ENCODE measurements at regions not wholly inside any gene's neighbourhood (a gene's known extent, or its start where the extent isn't known, plus 50 kb on each side); places are given as distances from the start of the nearest gene placed in this dataset.
"Not testable (repeated sequence)": the region's sequence is repeated elsewhere in the genome, so short reads cannot be mapped to it uniquely, and the experiment has no call there.

GRCh38 chr3:34634939-34635338 is 836.5 kb downstream of the PDCD6IP start:
- DNase-seq = no peak

GRCh38 chr3:34635352-34635850 is 837.0 kb downstream of the PDCD6IP start:
- no peak for DNase-seq

DNA sequence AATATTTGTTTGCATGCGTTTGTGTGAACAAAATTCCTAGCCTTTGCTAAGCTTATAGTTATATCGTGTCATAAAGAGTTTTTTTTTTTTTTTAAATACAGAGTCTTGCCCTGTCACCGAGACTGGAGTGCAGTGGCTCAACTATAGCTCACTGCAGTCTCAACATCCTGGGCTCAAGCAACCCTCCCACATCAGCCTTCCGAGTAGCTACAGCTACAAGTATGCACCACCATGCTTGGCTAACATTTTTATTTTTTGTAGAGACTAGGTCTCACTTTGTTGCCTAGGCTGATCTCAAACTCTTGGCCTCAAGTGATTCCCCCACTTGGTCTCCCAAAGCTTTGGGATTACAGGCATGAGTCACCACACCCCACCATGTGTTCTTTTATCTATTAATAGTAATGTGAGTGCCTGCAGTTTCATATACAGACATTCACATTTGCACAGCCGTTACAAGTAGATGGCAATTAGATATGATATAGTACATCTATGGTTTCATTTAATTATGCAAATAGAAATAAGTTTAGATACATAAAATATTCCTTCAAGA is 848.6 kb downstream of the PDCD6IP start:
- no peak for DNase-seq

DNA sequence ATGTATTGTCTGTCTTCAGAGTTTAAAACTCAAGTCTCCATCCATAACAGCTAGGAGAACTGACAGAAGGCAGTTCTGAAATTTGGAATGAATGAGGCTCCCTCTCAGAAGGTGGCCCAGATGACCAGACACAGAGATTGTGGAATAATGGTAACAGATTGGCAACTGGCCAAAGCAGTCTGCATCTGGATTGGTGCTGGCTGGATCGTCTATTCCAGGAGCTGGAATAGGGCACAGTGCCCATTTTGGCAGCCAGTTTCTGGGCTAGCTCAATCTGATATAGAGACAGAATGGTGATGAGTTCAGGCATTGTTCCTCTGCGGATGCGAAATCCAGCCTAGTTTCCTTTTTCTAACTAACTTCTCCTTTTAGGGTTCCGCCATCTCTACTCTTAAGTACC is 851.7 kb downstream of the PDCD6IP start:
- DNase-seq = no peak

DNA sequence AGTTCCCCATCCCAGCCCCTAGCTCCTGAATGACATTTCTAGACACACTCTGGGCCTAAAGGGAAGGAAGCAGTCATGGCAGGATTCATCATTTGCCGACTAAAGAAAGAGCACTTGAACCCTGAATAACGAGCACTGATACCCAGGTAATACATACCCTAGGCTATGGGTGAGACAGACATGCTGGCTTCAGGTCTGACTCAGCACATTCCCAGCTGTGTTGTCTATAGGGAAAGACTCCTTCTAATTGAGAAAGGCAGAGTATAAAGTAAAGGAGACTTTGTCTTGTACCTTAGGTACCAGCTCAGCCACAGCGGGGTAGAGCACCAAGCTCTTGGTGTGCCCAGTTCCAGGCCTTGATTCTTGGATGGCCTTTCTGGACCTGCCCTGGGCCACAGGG is 870.5 kb downstream of the PDCD6IP start:
- DNase-seq = no peak

DNA sequence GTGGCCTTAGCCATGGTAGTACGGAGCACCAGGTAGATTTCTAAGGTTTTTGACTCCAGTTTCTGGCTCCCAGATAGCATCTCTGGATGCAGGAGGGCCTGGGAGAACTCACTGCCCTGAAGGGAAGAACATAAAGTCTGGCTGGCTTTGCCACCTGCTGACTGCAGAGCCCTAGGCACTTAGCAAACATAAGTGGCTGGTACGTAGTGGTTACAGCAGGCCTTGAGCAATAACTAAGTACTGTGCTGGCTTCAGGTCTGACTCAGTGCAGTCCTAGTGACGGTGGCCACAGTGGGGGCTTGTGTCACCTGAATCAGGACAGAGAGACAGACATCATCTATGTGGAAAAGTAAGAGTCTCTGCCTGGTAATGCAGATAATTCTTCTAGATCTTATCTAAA is 871.1 kb downstream of the PDCD6IP start:
- no peak for DNase-seq

DNA sequence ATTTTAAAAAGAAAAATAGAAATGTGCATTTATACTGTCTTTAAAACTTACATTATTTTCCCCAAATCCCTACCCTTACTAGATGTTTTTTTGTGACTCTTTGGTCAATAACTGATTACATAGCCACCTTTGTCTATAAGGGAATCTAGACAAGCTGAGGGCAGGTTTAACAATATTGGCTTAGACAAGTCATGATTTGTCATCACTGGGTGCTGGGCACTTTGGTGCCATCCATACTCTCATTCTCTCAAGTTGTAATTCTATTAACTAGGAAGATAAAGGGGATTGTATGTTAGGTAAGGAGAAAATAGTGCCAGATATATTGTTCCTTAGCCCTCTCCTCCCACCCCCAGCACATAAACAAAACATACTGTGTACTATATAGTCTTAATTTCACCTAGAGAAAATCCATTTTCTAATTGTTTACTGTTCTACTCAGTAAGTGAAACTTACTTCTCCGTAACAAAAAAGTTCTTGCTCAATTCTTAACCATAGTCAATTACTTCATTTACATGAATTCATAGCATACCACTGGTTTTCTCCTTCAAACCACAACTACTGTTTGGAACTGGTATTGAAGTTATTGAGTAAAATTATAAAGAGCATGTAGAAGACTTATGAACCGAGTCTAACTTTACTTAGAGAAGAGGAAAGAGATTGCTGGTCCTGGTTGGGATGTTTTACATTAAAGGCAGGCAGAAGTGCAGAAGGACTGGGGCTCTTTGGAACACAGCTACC is 877.1 kb downstream of the PDCD6IP start:
- DNase-seq = no peak

- DNase-seq = no peak
Observed at GRCh38 chr3:34676436-34676835, 878.0 kb downstream of the PDCD6IP start.

GRCh38 chr3:34678575-34678974 is 880.1 kb downstream of the PDCD6IP start:
- no peak for DNase-seq

DNA sequence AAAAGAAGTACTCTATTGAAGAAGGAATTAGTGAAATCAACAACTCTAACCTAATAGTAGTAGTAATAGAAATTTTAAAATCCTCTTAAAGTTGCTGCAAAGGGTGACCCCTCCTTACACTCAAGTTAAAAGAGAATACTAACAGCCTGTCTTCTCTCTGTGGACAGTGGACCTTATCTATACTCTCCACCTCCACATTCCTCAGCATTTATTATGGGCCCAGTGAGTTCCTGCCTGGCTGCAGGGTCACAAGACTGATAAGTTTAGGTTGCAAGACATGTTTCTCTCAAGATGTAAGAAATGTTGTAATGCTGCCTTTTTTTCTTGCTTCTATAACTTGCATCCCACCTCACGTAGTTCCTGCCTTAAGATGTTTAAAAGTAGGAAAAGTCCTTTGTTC is 880.6 kb downstream of the PDCD6IP start:
- DNase-seq = not testable (repeated sequence)

DNA sequence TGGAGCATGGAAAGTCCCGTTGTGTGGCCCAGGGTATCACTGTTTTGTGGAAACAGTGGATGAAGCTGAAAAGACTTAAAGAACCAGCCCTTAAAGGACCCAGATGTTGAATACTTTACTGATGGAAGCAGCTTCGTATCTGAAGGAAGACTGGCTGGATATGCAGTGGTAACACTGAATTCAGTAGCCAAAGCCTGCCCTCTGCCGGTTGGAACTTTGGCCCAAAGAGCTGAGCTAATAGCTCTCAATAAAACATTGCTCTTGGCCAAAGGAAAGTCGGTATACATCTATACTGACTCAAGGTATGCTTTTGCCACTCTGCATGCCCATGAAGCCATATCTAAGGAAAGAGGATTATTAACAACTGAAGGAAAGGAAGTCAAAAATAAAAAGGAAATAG is 885.4 kb downstream of the PDCD6IP start:
- peak; percentile 19 to 52 for DNase-seq

- no peak for DNase-seq
Observed at GRCh38 chr3:34686541-34686940, 888.1 kb downstream of the PDCD6IP start.

GRCh38 chr3:34687671-34688070 is 889.2 kb downstream of the PDCD6IP start:
- DNase-seq = no peak

- no peak for DNase-seq
Observed at GRCh38 chr3:34696831-34697230, 898.4 kb downstream of the PDCD6IP start.

GRCh38 chr3:34703053-34703452 is 904.6 kb downstream of the PDCD6IP start:
- no peak for DNase-seq

DNA sequence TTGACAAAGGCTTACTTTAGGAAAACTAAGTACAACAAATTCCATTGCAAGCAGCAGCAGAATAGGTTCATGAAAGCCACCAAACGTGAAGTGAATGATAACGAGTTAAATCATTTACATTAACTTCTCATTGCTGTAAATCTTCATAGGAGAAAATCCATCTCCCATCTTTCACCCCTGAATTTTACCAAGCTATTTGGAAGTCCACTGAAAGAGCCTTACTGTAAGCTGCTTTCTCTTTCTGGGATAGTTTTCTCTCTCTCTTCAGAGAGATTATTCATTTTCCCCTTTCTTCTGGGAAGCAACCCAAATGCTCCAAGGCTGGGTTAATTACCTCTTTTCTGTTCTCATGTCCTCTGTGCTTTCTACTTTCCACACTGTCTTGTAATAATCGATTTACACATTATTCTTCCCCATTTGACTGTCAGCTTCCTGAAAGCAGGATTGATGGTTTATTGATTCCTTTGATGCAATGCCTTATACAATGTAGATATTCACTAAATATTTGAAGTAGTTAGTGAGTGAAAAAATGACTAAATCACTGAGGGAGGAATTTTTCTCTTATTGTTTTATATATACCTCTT is 914.3 kb upstream of the ARPP21 start:
- DNase-seq = no peak

DNA sequence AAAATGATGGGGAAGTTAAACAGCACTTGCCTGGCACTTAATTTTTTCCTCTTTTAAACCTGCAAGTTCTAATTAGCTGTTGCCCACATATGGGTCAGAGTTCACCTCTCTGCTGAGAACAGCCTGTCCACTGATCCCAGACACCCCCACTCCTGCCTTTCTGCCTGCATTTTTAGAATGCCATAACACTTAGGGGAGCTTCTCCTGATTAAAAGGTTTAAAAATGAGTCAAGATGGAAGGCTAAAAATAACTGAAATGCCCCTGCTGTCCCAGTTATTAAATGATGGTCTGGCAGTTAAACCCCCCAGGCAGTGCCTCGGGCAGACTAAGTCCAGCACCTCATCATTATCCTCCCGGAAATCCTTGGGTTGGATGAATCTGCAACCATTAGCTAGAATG is 913.6 kb upstream of the ARPP21 start:
- DNase-seq = no peak

DNA sequence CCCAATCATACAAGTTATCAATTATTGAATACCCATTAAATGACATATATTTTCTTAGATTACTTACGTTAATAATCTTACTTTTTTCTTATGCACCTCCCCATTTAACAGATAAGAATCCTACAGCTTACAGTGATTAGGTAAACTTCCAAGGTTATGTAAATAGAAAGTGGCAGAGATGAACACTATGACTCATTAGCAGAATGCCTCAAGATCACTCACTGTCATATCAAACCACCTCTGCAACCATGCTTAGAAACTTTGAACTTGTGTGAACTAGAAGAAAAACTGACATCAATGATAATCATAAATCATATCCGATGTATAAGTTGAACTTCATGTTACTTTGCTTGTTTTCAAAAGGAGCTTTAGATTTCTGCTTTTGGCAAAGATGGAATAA is 911.6 kb upstream of the ARPP21 start:
- no peak for DNase-seq

GRCh38 chr3:34742151-34742550 is 897.2 kb upstream of the ARPP21 start:
- DNase-seq = no peak

DNA sequence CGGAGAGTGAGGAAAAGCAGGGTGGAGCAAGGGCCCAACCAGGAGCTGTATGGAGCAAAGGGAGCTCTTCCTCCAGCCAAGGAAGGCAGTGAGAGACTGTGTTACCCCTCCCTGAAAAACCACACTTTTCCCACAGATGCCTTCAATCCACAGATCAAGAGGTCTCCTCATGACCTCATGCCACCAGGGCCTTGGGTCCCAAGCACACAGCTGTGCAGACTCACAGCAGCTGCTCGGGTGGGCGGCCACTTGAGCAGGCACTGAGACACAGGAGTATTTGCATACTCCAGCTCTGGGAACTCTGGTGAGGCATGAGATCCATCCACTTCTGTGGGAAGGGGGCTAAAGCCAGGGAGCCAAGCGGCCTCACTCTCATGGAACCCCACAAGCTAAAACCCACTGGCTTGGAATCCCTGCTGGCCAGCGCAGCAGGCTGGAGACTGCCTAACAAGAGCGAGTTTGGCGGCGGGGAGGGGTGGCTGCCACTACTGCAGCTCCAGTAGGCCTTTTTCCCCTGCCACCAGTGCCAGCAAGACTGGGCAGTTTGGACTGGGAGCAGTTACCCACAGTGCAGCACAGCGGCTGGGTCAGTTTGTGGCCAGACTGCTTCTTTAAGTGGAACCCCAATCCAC is 880.6 kb upstream of the ARPP21 start:
- no peak for DNase-seq

DNA sequence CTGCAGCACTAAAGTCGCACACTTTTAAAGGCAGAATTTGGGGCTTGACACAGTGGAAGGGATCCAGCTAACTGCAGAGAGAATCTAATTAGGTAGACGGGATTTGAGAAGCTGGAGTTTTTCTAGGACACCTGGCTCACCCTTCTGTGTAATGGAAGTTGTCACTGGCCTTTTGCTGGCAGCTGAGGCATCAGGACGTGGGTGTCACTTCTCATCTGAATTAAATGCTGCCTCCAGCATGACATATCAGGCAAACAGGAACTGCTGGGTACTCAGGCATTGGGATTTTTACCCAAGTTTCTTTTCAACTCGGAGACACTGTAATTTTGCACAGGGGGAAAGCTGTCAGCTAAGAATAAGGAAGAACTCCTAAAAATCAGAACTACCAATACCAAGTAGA is 861.9 kb upstream of the ARPP21 start:
- no peak for DNase-seq

DNA sequence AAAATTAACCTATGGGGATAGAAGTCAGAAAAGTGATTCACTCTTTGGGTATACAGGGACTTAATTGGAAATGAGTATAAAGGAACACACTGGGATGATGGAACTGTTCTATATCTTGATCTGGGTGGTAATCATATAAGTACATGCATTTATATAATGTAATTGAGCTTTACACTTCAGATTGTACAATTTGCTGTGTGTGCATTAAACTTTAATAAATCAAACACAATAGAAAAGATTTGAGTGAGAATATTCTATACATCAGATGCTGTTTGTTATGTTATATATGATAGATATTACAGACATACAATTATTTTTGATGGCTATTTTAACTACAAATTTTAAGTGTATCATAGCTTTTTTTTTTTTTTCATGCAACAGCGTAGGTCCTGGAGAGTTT is 860.2 kb upstream of the ARPP21 start:
- no peak for DNase-seq

- no peak for DNase-seq
Observed at GRCh38 chr3:34780294-34780693, 859.0 kb upstream of the ARPP21 start.

All from right lung (tissue), 2 donors.